Transverse colon (tissue), 4 donors: ENCODE measurements at regions not wholly inside any gene's neighbourhood (a gene's known extent, or its start where the extent isn't known, plus 50 kb on each side); places are given as distances from the start of the nearest gene placed in this dataset.

Experiments used
- CTCF ChIP-seq, 5 experiments: fragments of 200-600 bp in 3 of 5; fragments of 450-650 bp in 2 of 5; sonication (generic) in 3 of 5; IDR thresholded peaks; 1 replicate in 2 of 5; 2 replicates in 3 of 5; pipeline ENCODE4 v1.5.1; 2016 to 2017; ENCODE audit warnings: antibody characterized with exemption in 5 of 5, inconsistent platforms in 3 of 5, mild to moderate bottlenecking in 2 of 5, moderate library complexity in 1 of 5
- POLR2A ChIP-seq: fragments of 450-650 bp; IDR thresholded peaks from one replicate; pipeline ENCODE4 v1.6.1; 2016; ENCODE audit warnings: antibody characterized with exemption, mild to moderate bottlenecking, moderate library complexity
- POLR2AphosphoS5 ChIP-seq, 3 donors: sonication (generic); formaldehyde crosslinking; IDR thresholded peaks; one replicate each; pipeline ENCODE4 v1.6.1; 2016; ENCODE audit warnings: antibody characterized with exemption in 3 of 3

GRCh38 chr21:41624674-41625310 lies 116.8 kb upstream of the TMPRSS2 start:
- TF ChIP-seq CTCF (IDR thresholded peaks at IDR 0.05) (no peak), POLR2A (no peak), POLR2AphosphoS5 (IDR thresholded peaks at IDR 0.05) (no peak)
